Pancreas (tissue), 10 donors: ENCODE measurements at regions not wholly inside any gene's neighbourhood (a gene's known extent, or its start where the extent isn't known, plus 50 kb on each side); places are given as distances from the start of the nearest gene placed in this dataset.
A peak's percentile ranks its signal among the peaks of the same experiment; 100 is the strongest.

Experiments used
- ATAC-seq, 4 donors: fragments of 200-7000 bp; cut with Tn5 transposase; one replicate each; pipeline versions ENCODE4 v1.8.0 to v1.9.1; 2020; ENCODE audit warnings: mild to moderate bottlenecking in 4 of 4, moderate library complexity in 4 of 4
- DNase-seq, 6 donors: peaks; one replicate each; pipeline ENCODE4 v3.0.0-alpha.2; 2020
- FAIRE-seq: peaks from 2 replicates; lab custom pipeline; 2012; peaks lifted over from hg19 to GRCh38; lab: Jason Lieb, UNC
- H3K27ac ChIP-seq, 4 donors: fragments of 200-600 bp; sonication (generic); 1 replicate in 3 of 4; 2 replicates in 1 of 4; pipeline versions ENCODE4 v1.5.0 to v1.8.0; 2020
- H3K27me3 ChIP-seq, 4 donors: fragments of 200-600 bp; one replicate each; pipeline ENCODE4 v1.8.0; 2021
- H3K36me3 ChIP-seq, 3 donors: fragments of 200-600 bp; sonication (generic) in 1 of 3; one replicate each; pipeline versions ENCODE4 v1.5.0 to v1.8.0; 2020 to 2021
- H3K4me1 ChIP-seq, 3 donors: fragments of 200-600 bp; one replicate each; pipeline ENCODE4 v1.8.0; 2021
- H3K4me3 ChIP-seq, 4 donors: fragments of 200-600 bp; sonication (generic) in 2 of 4; one replicate each; pipeline versions ENCODE4 v1.5.0 to v1.8.0; 2020 to 2021
- H3K9me3 ChIP-seq, 4 donors: fragments of 200-600 bp; one replicate each; pipeline ENCODE4 v1.8.0; 2021
- CTCF ChIP-seq, 4 donors: fragments of 200-600 bp; sonication (generic) in 3 of 4; IDR thresholded peaks; one replicate each; pipeline versions ENCODE4 v1.5.0 to v1.8.0; 2021; ENCODE audit warnings: antibody characterized with exemption in 4 of 4
- WGBS, 2 donors: extraction: QIAGEN DNeasy Blood & Tissue Kit; methylation state at CpG; one replicate each; pipeline ENCODE4 v1.1.7; 2013; 5-methylcytosine and 5-hydroxymethylcytosine counted together
- intact Hi-C, 3 donors: fragments of 100-400 bp; cut with DNase I; formaldehyde crosslinking; loops; one replicate each; pipeline versions ENCODE4 v1.11.1 to v1.14.2; 2022
- donor health status: healthy with polysubstance abuse.
- donor health status: DM: no; HTN: no; CAD: no; lungs with moderate emphysema.
- donor health status: DM: no; HTN: no; CAD: no.
- donor health status: control.
- donor health status: control.
- donor health status: Bipolar disorder and iron deficiency.
- donor health status: DM: yes; HTN: yes; CAD: no.
- donor health status: DM: no; HTN: no; CAD: no.
- donor health status: DM: no; HTN: no; CAD: no.
- donor health status: DM: yes; HTN: yes; CAD: no.

DNA sequence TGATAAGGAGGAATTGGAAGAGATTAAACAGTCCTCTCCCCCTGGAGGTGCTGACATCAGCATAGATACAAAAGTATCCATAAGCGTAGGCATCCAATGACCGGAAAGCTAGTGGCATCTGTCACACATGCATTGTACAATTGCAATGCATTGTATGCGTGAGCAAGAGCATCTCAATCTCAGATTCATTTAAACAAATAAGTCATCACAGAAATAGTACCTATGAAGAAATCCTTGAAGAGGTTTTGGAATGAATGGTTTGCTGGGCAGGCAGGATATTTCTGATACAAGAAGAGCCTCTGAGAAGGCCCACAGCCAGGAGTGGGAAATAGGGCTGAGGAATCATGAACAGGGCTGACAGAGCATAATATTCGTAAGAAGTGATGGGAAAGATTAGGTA lies 88.9 kb upstream of the ABCD3 start:
- no peak for TF ChIP-seq CTCF (IDR thresholded peaks at IDR 0.05)
- H3K27ac ChIP-seq: no peak overlapping the region
- ATAC-seq: no peak
- no peaks in the 10 kb centered on the region for H3K27me3 ChIP-seq
- WGBS, 2 donors: 86 to 89% methylated on average over 4 of the region's 4 CpGs
- no peak for DNase-seq
- intact Hi-C loops: loop anchor here in 1 of 3 donors (10.0 kb wide), 1 partner anchor 94 kb away; the partner anchor contains the start of gene ARHGAP29
- FAIRE-seq: no peak
- H3K4me1 ChIP-seq: peaks cover 0 to 20% (median 20%) of the 10 kb centered on the region in 3 donors
- H3K9me3 ChIP-seq: no peaks in the 10 kb centered on the region
- H3K36me3 ChIP-seq: no peaks in the 10 kb centered on the region
- no peak overlapping the region for H3K4me3 ChIP-seq

- Histone ChIP-seq H3K27me3 (no peaks in the 10 kb centered on the region), H3K36me3 (no peaks in the 10 kb centered on the region), H3K9me3 (no peaks in the 10 kb centered on the region), H3K27ac (peak overlapping the region in 2 of 4 donors; percentile 66 to 70), H3K4me3 (no peak overlapping the region), H3K4me1 (peaks cover 0 to 23% (median 20%) of the 10 kb centered on the region in 3 donors)
- WGBS, 2 donors: 38 to 40% methylated on average over 18 of the region's 18 CpGs
- no peak for DNase-seq
- TF ChIP-seq CTCF (IDR thresholded peaks at IDR 0.05): no peak
- FAIRE-seq: no peak
- intact Hi-C loops: loop anchor here in 1 of 3 donors (10.0 kb wide), 1 partner anchor 92 kb away; the partner anchor contains the start of gene ARHGAP29
- ATAC-seq: no peak
Measured at GRCh38 chr1:94327001-94327690, 89.8 kb upstream of the ARHGAP29 start.

DNA sequence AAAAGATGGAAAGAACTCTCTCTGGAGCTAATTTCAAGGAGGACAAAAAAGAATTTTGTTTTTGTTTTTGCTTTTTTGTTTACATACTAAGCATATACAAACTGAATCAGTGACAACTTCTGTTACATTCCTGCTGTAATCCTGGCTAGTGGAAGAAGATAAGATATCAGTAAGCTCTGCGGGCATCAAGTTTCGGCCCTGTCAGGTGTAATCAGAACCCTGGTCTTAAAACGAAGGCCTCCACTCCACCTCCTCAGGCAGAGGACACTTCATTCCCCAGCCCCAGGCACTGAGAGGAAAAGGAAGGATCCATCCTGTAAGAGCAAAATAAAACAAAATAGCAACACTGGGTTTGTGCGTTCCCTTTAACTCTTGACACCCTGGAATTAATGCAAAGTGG lies 88.9 kb upstream of the ARHGAP29 start:
- no peak for DNase-seq
- no peaks in the 10 kb centered on the region for H3K27me3 ChIP-seq
- intact Hi-C loops: loop anchor here in 1 of 3 donors (10.0 kb wide), 1 partner anchor 92 kb away; the partner anchor contains the start of gene ARHGAP29
- peak in 1 of 4 donors; percentile 36 for ATAC-seq
- FAIRE-seq: no peak
- H3K9me3 ChIP-seq: no peaks in the 10 kb centered on the region
- no peak for TF ChIP-seq CTCF (IDR thresholded peaks at IDR 0.05)
- H3K4me3 ChIP-seq: no peak overlapping the region
- 4 to 12% methylated on average over 4 of the region's 4 CpGs for WGBS, 2 donors
- H3K4me1 ChIP-seq: peaks cover 4 to 30% (median 25%) of the 10 kb centered on the region in 3 donors
- H3K36me3 ChIP-seq: no peaks in the 10 kb centered on the region
- peak overlapping the region in 2 of 4 donors; percentile 66 to 70 for H3K27ac ChIP-seq

DNA sequence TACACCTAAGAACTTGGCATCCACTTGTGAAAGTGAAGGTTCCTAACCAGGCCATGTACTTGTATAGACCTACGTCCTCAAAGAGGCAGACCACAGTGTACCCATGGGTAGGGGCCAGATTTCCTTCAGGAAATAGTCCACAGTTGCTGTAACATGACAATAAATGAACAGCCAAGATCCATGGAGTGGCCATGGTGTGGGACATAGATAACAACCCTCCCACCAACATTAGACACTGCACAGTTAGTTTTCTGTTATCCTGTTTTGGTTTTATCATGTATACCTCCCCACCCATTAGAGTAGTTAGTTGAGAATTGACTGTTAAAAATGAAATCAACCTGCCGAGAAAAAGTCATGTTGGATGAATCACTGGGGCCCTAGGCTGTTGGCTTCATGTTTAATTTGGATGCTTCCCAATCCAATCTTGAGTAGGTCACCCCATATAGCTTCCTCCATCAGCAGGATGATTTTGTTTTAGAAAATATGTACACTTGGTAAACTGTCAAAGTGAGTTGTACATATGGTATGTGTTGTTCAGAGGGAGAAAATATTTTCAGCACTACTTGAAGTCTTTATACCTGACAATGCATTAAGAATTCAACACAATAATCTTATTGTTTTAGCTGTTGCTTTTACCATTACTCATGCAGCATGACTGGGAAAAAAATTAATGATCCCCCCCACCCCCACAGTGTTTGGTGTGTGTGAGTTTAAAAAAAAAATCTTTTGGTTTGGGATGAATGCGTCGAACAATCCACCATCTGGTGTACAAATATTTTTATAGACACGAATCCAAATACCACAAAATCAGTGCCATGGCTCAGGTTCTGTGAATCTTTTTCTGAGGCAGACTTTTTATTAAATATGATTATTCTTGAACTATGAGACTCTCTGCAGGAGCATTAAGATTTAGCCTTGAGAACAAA lies 88.3 kb upstream of the ARHGAP29 start:
- intact Hi-C loops: loop anchor here in 1 of 3 donors (10.0 kb wide), 1 partner anchor 91 kb away; the partner anchor contains the start of gene ARHGAP29
- Histone ChIP-seq H3K27me3 (no peaks in the 10 kb centered on the region), H3K4me1 (peaks cover 6 to 30% (median 25%) of the 10 kb centered on the region in 3 donors), H3K36me3 (no peaks in the 10 kb centered on the region), H3K9me3 (no peaks in the 10 kb centered on the region), H3K4me3 (no peak overlapping the region), H3K27ac (peak overlapping the region in 2 of 4 donors; percentile 66 to 70)
- DNase-seq (peak in 2 of 6 donors; percentile 19 to 32), ATAC-seq (peak; percentile 63 to 81 (median 73)), FAIRE-seq (no peak)
- WGBS, 2 donors: 21 to 27% methylated on average over 5 of the region's 5 CpGs
- TF ChIP-seq CTCF (IDR thresholded peaks at IDR 0.05): no peak
